ENCODE measurements at regions not wholly inside any gene's neighbourhood (a gene's known extent, or its start where the extent isn't known, plus 50 kb on each side); places are given as distances from the start of the nearest gene placed in this dataset.

DNA sequence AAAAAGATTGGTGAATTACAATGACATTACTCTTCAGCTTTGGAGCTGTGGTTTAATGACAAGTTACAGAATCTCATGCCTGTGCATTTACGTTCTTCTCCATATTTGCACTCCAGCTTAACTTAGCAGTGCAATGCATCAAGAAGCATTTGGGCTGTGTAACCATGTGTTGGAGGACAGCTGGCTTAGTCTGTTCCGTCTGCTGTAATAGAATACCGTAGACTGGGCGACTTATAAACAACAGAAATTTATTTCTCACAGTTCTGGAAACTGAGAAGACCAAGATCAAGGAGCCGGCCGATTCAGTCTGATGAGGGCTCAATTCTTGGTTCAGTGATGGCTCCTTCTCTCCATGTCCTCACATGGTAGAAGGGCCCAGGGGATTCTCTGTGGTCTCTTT, 943.5 kb downstream of the BCL11B start:
- TF ChIP-seq, protein P1, sequence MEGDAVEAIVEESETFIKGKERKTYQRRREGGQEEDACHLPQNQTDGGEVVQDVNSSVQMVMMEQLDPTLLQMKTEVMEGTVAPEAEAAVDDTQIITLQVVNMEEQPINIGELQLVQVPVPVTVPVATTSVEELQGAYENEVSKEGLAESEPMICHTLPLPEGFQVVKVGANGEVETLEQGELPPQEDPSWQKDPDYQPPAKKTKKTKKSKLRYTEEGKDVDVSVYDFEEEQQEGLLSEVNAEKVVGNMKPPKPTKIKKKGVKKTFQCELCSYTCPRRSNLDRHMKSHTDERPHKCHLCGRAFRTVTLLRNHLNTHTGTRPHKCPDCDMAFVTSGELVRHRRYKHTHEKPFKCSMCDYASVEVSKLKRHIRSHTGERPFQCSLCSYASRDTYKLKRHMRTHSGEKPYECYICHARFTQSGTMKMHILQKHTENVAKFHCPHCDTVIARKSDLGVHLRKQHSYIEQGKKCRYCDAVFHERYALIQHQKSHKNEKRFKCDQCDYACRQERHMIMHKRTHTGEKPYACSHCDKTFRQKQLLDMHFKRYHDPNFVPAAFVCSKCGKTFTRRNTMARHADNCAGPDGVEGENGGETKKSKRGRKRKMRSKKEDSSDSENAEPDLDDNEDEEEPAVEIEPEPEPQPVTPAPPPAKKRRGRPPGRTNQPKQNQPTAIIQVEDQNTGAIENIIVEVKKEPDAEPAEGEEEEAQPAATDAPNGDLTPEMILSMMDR (IDR thresholded peaks at IDR 0.05): no peak
- TF ChIP-seq, protein P2, sequence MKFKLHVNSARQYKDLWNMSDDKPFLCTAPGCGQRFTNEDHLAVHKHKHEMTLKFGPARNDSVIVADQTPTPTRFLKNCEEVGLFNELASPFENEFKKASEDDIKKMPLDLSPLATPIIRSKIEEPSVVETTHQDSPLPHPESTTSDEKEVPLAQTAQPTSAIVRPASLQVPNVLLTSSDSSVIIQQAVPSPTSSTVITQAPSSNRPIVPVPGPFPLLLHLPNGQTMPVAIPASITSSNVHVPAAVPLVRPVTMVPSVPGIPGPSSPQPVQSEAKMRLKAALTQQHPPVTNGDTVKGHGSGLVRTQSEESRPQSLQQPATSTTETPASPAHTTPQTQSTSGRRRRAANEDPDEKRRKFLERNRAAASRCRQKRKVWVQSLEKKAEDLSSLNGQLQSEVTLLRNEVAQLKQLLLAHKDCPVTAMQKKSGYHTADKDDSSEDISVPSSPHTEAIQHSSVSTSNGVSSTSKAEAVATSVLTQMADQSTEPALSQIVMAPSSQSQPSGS (CRISPR knock-in tag; IDR thresholded peaks at IDR 0.05; ENCODE audit: borderline replicate concordance, low read depth): no peak
- TF ChIP-seq SMAD3 (CRISPR knock-in tag; IDR thresholded peaks at IDR 0.05; ENCODE audit: borderline replicate concordance) (no peak), FOXJ3 (CRISPR knock-in tag; IDR thresholded peaks at IDR 0.05; ENCODE audit: borderline replicate concordance) (no peak), NFYB (CRISPR knock-in tag; conservative IDR thresholded peaks at IDR 0.05; ENCODE audit: low read depth) (no peak)
- TF ChIP-seq, protein P3, sequence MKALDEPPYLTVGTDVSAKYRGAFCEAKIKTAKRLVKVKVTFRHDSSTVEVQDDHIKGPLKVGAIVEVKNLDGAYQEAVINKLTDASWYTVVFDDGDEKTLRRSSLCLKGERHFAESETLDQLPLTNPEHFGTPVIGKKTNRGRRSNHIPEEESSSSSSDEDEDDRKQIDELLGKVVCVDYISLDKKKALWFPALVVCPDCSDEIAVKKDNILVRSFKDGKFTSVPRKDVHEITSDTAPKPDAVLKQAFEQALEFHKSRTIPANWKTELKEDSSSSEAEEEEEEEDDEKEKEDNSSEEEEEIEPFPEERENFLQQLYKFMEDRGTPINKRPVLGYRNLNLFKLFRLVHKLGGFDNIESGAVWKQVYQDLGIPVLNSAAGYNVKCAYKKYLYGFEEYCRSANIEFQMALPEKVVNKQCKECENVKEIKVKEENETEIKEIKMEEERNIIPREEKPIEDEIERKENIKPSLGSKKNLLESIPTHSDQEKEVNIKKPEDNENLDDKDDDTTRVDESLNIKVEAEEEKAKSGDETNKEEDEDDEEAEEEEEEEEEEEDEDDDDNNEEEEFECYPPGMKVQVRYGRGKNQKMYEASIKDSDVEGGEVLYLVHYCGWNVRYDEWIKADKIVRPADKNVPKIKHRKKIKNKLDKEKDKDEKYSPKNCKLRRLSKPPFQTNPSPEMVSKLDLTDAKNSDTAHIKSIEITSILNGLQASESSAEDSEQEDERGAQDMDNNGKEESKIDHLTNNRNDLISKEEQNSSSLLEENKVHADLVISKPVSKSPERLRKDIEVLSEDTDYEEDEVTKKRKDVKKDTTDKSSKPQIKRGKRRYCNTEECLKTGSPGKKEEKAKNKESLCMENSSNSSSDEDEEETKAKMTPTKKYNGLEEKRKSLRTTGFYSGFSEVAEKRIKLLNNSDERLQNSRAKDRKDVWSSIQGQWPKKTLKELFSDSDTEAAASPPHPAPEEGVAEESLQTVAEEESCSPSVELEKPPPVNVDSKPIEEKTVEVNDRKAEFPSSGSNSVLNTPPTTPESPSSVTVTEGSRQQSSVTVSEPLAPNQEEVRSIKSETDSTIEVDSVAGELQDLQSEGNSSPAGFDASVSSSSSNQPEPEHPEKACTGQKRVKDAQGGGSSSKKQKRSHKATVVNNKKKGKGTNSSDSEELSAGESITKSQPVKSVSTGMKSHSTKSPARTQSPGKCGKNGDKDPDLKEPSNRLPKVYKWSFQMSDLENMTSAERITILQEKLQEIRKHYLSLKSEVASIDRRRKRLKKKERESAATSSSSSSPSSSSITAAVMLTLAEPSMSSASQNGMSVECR (CRISPR knock-in tag; IDR thresholded peaks at IDR 0.05; ENCODE audit: borderline replicate concordance): no peak
- TF ChIP-seq, protein P4, sequence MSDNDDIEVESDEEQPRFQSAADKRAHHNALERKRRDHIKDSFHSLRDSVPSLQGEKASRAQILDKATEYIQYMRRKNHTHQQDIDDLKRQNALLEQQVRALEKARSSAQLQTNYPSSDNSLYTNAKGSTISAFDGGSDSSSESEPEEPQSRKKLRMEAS (CRISPR knock-in tag; IDR thresholded peaks at IDR 0.05): no peak
- TF ChIP-seq, protein P5, sequence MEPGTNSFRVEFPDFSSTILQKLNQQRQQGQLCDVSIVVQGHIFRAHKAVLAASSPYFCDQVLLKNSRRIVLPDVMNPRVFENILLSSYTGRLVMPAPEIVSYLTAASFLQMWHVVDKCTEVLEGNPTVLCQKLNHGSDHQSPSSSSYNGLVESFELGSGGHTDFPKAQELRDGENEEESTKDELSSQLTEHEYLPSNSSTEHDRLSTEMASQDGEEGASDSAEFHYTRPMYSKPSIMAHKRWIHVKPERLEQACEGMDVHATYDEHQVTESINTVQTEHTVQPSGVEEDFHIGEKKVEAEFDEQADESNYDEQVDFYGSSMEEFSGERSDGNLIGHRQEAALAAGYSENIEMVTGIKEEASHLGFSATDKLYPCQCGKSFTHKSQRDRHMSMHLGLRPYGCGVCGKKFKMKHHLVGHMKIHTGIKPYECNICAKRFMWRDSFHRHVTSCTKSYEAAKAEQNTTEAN (CRISPR knock-in tag; IDR thresholded peaks at IDR 0.05): no peak

Data from WTC11 (cell line).